SU-DHL-6 (cell line): ENCODE measurements at regions not wholly inside any gene's neighbourhood (a gene's known extent, or its start where the extent isn't known, plus 50 kb on each side); places are given as distances from the start of the nearest gene placed in this dataset.

Source experiments
- EZH2phosphoT487 ChIP-seq: fragments of 200-600 bp; sonication (generic), shearing (Covaris generic); conservative IDR thresholded peaks from 2 replicates; pipeline ENCODE4 v1.6.1; 2018; ENCODE audit warnings: mild to moderate bottlenecking, antibody characterized with exemption, low read length, moderate library complexity, mixed read lengths
- TF ChIP-seq, protein P1 (sequence below): fragments of 200-600 bp; sonication (generic); IDR thresholded peaks from one replicate; pipeline ENCODE4 v1.5.1; 2017; ENCODE audit warnings: antibody characterized with exemption, mild to moderate bottlenecking, low read length, moderate library complexity; ENCODE audit not compliant: insufficient read depth, poor library complexity, severe bottlenecking

DNA sequence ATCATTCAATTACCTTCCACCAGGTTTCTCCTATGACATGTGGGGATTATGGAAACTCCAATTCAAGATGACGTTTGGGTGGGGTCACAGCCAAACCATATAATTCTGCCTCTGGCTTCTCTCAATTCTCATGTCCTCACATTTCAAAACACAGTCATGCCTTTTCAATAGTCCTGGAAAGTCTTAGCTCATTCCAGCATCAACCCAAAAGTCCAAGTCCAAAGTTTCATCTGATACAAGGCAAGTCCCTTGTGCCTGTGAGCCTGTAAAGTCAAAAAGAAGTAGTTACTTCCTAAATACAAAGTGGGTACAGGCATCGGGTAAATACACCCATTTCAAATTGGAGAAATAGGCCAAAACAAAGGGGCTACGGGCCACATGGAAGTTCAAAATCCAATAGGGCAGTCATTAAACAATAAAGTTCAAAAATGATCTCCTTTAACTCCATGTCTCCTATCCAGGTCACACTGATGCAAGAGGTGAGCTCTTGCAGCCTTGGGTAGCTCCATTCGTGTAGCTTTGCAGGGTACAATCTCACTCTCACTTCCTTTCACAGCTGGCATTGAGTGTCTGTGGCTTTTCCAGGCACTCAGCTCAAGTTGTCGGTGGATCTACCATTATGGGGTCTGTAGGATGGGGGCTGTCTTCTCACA, 112.9 kb downstream of the FCRL5 start:
- TF ChIP-seq, protein P1, sequence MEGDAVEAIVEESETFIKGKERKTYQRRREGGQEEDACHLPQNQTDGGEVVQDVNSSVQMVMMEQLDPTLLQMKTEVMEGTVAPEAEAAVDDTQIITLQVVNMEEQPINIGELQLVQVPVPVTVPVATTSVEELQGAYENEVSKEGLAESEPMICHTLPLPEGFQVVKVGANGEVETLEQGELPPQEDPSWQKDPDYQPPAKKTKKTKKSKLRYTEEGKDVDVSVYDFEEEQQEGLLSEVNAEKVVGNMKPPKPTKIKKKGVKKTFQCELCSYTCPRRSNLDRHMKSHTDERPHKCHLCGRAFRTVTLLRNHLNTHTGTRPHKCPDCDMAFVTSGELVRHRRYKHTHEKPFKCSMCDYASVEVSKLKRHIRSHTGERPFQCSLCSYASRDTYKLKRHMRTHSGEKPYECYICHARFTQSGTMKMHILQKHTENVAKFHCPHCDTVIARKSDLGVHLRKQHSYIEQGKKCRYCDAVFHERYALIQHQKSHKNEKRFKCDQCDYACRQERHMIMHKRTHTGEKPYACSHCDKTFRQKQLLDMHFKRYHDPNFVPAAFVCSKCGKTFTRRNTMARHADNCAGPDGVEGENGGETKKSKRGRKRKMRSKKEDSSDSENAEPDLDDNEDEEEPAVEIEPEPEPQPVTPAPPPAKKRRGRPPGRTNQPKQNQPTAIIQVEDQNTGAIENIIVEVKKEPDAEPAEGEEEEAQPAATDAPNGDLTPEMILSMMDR: no peak
- TF ChIP-seq EZH2phosphoT487: no peak
